Daoy (cell line): ENCODE measurements at regions not wholly inside any gene's neighbourhood (a gene's known extent, or its start where the extent isn't known, plus 50 kb on each side); places are given as distances from the start of the nearest gene placed in this dataset.
"Not testable (repeated sequence)": the region's sequence is repeated elsewhere in the genome, so short reads cannot be mapped to it uniquely, and the experiment has no call there.

Experiments
- DNase-seq: peaks from one replicate; pipeline ENCODE4 v3.0.0-alpha.2; 2015; ENCODE audit warnings: low read depth

DNA sequence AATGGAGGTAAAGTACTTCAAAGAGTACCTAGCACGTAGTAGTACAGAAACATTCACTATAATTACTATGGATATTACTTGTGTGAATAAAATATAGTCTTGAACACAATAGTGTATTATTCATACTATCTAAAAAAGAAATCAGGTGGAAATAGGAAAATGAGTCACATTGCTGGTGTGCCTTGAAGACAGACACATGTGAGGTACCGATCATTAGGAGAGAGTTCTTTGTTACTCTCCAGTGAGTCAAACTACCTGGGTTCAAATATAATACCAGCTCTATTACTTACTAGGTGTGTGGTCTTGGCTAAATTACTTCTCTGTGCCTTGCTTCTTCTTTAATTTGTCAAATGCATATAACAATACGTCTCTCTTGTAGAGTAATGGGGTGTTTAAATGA lies 50.8 kb upstream of the BEND6 start:
- DNase-seq = no peak

DNA sequence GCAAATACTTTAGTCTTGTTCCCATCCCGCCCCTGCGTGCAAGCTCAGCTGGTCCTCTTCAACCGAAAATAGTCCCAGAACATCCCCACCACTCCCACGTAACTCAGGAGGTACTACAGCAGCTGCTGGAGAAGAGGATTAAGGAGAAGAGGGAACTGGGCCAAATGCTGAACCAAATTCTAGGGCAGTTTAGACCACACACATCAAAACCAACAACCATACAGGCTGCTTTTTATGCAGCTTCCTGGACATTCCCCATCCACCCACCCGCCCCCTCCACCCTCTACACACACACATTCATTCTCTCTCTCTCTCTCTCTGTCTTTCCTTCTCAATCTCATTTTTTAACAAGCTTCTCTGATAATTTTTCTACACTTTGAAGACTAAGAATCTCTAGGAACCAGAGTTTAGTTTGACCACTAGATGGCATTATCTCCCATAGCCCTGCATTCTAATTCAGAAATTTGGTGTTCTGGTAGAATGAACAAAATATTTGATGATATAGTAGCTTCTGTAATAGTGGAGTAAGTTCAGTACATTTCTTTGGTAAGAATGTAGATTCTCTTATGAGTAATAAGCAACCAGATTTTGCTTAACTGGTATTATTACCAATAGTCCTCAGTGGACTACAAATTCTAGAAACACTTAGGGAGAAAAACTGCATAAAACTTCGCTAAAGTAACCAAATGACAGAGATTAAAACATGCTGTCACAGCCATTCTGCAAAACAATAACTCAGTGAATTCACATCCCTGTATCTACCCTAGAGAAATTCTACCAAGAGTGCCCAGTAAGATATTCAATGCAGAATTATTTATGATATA lies 52.1 kb upstream of the BEND6 start:
- peak; percentile 27 for DNase-seq

DNA sequence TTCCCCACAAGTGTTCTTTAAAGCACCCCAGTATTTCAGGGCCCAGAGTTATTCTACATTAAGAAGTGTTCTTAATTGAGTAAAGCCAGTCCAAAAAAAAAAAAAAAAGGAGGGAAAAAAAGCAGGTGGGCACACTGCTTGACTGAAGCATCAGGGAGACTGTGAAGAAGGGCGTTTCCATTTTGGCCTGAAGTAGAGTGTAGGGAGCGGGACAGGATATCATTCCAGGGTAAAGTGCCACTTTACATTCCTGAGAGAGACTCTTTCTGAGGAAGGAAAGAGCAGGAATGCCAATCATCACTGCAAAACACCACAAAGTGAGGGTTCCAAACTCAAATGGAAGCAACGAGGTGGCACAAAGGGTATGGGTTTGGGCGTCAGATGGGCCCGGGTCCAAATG lies 54.1 kb upstream of the BEND6 start:
- DNase-seq = no peak

DNA sequence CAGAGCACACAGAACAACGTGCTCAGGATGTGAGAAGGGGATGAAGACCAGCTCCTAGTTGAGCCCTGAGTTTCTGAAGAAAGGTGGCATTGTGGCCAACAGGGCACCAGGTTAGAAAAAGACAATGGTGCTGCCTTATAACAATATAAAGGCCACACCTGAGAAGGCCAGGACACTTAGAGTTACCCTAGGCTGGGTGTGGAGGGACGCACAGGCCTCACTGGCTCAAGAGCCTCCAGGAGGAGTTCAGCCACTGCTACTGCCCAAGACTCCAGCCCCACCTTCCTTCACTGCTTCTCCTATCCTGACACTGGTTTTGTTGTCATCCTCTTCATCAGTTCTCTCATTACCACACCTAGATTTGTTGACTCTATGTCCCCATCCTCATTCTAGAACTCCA lies 55.2 kb upstream of the BEND6 start:
- no peak for DNase-seq

DNA sequence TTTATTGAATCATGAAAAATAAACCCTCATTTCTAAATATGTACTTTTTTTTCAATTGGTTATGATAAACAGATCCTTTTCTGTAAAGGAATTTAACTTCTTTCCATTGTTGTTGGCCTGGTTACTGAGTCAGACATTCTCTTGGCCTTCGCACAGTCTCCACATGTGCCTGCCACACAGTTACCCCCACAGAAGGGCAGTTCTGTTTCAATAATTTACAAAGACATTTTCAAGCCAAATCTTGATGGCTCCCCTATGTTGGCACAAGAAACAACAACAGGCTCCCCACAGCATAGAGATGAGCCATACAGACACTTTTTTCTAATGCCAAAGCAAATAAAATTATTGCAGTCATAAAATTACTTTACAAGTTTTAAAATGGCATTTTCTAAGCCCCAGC lies 55.6 kb upstream of the BEND6 start:
- DNase-seq = no peak

DNA sequence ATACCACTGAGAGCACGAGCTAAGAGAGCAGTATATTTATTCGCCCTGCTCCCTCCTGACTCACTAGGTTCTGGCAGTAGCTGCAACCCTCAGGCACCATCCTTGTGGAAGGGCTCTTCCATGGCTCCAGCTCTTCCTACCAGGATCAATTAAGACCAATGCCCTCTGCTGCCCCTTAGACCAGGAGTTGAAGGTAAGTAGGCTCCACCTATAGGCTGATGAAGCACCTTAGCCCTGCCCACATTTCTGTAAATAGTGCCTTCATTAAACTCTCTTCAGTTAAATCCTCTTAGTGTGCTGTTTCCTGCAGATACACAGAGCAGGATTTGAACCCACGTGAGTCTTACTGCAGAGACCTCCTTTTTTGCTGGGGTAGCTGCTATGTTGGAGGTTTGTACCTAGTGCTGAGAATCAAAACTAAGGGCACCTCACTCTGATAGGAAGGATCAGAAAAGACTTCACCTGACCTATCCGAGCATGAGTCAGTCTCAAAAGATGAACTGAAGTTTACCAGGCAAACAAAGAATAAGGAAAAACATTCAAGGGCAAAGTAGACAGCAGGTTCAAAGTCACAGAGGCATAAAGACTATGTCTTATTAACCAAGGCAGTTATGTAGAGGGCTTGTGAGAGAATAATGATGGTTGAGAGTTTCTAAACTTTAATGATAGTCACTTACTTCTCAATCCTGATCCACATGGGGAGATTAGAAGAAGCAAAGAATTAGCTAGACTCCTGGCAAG lies 56.9 kb upstream of the BEND6 start:
- no peak for DNase-seq

DNA sequence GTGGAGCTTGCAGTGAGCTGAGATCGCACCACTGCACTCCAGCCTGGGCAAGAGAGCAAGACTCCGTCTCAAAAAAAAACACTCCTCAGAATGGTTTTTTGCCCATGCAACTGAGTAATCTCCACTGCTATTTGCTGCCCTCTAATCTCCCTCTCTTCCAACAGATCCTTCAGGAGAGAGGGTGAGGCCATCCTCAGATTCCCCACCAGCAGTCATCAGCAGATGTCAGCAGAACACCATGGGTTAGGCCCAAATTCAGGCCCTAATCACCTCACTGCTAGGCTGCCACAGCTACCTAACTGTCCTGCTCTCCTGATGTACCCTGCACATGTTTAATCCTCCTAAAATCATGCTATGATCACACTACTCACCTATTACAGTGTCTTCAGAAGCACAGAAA lies 63.2 kb upstream of the BEND6 start:
- DNase-seq = no peak

DNA sequence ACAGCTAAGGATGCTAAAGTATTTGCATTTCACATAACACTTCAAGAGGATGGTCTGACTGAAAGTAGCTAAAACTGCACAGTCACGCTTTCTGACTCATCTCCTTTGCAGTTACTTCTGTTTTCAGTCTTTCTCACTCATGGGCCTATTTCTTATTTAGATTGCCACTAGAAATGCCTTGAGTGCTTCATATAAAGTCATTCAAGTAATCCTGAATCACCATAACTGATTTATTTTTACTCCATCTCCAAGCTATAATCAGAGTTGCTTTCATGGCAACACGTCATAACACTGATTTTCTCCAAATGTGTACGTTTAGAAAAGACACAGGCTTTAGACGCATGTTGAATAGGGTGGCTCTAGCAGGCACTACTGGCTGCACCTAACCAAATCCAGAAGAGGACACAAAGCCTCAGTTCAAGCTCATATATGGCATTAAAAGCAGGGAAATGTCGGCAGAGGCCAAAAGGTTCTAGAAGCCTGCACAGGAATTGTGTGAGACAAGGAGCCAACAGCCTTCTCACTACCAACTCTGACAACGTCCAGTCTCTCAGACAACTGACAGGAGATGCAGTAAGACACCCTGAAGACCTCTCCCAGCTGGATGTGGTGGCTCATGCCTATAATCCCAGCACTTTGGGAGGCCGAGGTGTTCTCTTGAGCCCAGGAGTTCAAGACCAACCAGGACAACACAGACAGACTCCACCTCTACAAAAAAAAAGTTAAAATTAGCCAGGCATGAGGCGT lies 64.1 kb upstream of the BEND6 start:
- DNase-seq = peak; percentile 81

DNA sequence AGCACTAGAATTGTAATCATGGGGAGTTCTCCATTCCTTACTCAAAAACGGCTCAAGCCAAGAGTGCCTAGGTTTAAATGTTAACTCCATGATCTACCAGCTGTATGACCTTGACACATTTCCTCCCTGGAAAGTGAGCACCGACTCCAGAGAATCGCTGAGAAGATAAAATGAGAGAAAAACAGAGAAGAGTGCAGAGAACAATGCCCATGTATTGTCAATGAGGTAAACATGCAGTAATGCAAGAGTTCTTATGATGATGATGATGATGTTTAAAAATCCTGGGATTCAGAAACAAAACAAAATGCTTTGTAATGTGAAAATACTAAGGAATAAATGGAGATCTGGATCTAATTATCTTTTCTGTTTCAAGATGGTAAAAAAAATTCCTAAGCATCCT lies 64.8 kb upstream of the BEND6 start:
- DNase-seq = no peak

DNA sequence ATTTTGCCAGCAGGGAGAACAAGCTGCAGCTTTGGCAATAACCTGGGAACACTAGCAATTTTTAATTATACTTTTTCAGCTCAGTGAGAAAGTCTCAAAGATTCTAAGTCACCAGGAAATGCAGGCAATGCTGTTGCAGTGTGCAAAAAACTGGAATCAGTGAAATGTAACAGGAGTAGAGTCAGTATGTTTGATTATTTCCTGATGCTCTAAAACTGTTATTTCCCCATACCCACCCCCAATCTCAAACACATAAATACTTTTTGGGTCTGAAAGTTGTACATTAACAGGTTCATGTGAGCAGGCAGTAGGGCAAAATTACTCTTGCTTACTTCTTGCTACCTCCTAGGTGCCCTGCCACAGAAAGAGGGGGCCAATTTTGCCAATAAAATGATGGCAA lies 65.4 kb upstream of the BEND6 start:
- no peak for DNase-seq

DNA sequence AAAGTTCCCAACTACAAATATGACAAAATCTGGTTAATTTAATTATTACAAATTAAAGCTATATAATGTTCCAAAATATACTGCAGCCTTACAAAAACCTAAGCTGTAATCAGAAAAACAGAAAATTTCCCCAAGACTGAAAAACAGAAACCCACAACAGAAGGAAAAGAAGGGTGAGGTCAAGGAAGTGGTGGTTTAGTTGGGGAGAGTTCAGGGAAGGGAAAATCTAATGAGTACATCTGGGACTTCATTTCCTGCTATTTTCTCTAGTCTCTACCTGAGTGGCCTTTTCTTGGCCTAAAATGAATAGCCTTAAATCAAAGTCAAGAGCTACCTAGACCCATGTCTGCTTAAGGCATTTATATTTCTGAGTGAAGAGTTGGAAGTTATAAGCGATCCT lies 66.2 kb upstream of the BEND6 start:
- DNase-seq = no peak

DNA sequence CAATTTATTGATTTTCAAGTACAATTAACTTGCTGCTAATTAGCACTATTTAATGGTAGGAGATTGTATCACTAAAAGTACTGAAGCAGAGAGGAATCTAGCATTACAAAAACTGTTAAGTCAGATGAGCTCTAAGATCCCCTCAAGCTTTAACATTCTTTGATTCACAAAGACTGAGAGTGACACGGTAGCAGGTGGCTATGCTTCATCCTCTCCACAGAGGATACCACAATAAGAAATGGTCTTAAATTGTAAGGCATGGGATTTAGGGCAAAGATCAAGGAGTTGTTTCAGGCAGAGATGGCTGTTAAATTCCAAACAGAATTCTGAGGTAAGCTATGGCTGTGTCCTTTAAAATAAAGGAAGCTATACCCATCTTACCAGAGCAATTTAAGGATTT lies 67.8 kb upstream of the BEND6 start:
- no peak for DNase-seq

DNA sequence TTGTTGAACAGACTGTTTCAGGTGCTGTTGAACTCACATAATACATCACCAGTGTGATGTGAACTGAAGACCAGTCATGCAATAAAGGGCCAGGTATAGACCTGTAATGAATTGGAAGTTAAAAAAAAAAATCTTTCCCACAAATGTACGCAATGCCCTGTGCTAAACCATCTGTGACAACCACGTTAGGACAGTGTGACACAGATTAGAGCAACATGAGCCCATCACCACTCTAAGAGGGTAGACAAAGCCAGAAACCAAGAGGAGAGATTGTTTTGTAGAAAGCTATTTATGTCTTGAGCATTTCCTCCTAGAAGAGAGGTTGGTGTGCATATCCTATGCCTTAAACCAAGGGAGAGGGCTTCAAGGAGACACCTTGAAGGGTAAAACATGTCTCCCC lies 77.0 kb upstream of the BEND6 start:
- DNase-seq = no peak

DNA sequence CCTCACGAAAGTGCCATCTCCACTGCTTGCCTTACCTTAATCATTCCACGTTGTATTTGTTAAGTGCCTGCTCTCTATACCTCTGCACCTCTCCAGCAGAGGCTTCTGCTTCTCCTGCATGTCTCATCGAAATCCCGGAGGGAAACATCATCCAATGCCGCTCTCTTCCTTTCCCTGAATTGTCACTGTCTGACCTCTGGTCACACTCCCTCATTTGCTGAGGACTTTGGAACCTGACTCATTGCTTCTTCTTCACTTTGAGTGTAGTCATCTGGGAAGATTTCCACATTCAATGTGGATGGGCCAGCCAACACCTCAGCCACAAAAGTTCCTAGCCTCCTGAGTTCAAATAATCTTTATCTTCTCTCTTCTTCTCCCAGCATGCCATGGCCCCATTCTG lies 78.9 kb upstream of the BEND6 start:
- no peak for DNase-seq

DNA sequence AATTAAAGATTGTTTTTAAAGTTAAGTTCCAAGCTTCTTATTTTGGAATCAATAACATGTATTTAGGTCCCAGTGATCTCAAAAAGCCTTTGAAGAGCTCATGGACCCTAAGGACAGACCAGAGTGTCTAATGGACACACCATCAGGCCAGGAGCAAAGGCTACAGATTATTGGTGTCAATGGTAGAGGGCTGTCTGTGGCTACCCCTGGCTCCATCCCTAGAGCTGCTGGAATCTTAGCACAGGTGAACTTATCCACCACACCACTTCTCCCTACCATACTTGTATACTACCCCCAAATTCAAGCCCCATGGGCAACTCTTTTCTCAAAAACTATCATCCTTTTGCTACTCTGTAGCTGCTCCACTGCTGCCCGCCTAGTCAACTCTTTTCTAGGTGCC lies 79.4 kb upstream of the BEND6 start:
- DNase-seq = no peak

DNA sequence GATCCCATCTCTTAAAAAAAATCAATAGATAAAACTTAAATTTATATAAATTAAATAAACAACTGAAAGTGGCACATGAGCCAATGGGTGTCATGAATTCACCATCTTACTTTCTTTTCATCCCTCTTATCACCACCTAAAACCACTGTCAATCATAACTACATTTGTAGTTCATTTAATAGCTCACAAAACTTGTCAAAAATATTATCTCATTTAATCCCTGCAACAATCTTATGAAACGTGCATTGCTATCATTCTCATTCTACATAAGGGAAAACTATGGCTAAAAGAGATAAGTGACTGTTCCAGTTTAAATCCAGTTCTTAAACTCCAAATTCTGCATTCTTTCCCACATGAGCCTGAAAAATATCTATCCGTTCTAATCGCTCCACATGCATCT lies 80.6 kb upstream of the BEND6 start:
- no peak for DNase-seq

DNA sequence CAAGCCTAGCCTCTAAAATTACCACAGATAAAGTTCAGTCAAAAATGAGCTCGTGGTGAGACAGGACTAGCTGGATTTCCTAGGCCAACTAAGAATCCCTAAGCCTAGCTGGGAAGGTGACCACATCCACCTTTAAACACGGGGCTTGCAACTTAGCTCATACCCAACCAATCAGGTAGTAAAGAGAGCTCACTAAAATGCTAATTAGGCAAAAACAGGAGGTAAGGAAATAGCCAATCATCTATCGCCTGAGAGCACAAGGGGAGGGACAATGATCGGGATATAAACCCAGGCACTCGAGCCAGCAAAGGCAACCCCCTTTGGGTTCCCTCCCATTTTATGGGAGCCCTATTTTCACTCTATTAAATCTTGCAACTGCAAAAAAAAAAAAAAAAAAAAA lies 84.9 kb upstream of the BEND6 start:
- not testable (repeated sequence) for DNase-seq

DNA sequence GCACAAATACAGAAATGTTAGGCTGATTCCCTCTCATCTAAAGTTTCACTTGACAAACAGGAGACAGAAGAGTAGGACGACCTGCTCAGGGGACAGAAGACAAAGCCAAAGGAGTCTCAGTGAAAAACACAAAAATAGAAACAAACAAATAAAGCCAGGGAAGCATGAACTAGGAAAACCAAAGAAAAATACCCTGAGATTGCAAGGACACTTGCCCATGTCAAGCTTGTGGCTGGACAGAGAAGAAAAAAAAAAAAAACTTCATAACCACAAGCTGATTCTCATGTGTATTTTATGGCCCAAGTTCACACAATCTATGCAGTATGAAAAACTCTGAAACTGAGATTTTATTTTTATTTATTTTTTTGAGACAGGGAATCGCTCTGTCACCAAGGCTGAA lies 85.6 kb upstream of the BEND6 start:
- DNase-seq = no peak

DNA sequence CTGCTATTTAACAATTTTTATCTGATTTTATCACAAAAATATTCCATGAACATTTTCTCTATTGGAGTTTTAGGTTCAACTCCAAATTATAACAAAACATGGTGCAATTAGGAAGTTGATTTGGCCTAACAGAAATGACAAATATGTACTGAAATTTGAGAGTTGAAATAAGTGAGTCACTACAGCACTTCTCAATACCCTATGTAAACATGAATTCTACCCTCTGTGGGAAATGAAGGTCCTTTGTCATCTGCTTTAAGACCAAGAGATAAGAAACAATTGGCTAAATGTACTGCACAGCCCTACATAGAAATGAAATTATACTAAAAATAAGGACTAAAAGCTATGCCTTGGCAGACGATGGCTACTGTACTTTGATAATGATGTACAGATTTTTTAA lies 86.2 kb upstream of the BEND6 start:
- DNase-seq = peak; percentile 70

DNA sequence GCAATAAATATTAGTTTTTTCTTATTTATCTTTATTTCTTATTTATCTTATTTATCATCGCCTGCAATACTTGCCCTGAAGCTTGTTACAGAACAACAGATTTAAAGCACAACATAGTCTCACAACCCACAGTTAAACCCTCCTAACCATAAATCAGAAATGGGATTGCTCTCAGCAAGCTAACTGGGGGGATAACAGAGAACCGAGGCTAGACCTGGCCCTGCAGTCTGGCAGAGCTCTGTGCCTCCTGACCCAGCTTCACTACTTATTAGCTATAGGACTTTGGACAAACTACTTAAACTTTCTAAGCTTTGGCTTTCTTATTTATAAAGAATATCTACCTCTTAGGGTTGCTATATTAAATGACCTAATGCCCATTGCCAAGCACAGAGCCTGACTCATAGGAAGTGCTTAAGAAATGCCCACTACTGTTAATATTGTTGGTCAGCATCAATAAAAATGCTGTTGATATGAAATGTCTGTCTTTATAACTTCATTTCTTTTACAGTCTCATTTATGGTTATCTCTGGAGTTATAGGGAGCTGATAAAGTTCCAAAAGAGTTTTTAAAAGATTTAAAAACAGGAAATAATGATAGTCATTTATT lies 87.9 kb upstream of the BEND6 start:
- peak; percentile 26 for DNase-seq

DNA sequence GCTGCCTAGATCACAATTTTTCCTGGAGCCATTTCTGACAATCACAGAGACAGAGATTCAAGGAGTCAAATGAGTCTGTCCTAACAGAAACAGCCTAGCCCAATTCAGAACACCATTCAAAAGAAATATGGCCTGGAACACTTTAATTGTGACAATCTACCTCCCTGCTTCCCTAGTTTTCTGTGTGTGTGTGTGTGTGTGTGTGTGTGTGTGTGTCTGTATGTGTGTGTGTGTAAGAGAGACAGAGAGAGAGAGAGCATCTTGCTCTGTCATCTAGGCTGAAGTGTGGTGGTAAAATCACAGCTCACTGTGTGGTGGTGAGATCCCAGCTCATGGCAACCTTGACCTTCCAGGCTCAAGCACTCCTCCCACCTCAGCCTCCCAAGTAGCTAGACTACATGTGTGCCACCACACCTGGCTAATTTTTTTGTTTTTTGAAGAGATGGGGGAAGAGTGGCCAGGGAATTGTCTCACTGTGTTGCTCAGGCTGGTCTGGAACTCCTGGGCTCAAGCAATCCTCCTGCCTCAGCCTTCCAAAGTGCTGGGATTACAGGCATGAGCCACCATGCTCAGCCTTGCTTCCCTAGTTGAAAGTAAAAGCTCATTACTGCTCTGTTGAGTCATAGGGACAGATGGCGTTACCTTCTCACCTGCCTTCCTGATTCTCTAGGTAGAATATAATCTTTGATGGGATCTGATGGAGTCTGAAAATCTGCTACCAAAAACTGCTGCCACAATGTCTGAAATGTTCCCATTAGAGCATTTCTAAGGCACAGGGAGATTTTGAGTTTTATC lies 89.6 kb upstream of the BEND6 start:
- DNase-seq = no peak
